ENCODE measurements at regions not wholly inside any gene's neighbourhood (a gene's known extent, or its start where the extent isn't known, plus 50 kb on each side); places are given as distances from the start of the nearest gene placed in this dataset.

DNA sequence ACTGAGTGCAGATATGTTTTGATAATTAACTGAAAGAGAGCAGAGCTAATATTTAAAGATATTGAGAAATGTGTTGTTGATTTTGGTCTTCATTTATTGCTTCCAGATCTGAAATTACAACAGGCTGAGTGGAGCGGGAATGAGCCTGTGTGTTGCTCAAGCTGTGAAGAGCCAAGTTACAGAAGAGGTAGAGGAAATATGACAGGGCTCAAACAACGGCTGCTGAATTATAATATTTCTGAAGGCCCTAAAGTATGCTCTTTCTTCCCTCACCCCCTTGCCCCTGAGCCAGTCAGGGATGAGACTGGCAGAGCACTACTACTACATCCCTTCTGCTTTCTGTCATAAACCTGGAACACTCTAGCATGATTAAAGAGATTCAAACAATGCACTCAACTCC is 115.6 kb downstream of the FANCF start:
- no peak for TF ChIP-seq POLR2A (IDR thresholded peaks at IDR 0.05)
- TF ChIP-seq, protein P1, sequence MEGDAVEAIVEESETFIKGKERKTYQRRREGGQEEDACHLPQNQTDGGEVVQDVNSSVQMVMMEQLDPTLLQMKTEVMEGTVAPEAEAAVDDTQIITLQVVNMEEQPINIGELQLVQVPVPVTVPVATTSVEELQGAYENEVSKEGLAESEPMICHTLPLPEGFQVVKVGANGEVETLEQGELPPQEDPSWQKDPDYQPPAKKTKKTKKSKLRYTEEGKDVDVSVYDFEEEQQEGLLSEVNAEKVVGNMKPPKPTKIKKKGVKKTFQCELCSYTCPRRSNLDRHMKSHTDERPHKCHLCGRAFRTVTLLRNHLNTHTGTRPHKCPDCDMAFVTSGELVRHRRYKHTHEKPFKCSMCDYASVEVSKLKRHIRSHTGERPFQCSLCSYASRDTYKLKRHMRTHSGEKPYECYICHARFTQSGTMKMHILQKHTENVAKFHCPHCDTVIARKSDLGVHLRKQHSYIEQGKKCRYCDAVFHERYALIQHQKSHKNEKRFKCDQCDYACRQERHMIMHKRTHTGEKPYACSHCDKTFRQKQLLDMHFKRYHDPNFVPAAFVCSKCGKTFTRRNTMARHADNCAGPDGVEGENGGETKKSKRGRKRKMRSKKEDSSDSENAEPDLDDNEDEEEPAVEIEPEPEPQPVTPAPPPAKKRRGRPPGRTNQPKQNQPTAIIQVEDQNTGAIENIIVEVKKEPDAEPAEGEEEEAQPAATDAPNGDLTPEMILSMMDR (IDR thresholded peaks at IDR 0.05): no peak
